Lower lobe of right lung (tissue), 2 donors: ENCODE measurements at regions not wholly inside any gene's neighbourhood (a gene's known extent, or its start where the extent isn't known, plus 50 kb on each side); places are given as distances from the start of the nearest gene placed in this dataset.

Experiments
- ATAC-seq, 2 donors: fragments of 200-7000 bp; cut with Tn5 transposase; one replicate each; pipeline ENCODE4 v1.9.1; 2020 to 2022; ENCODE audit warnings: mild to moderate bottlenecking in 2 of 2, moderate library complexity in 2 of 2
- DNase-seq: peaks from one replicate; pipeline ENCODE4 v3.0.0-alpha.2; 2020
- H3K27ac ChIP-seq: fragments of 200-600 bp; one replicate; pipeline ENCODE4 v1.8.0; 2022
- H3K27me3 ChIP-seq: fragments of 200-600 bp; one replicate; pipeline ENCODE4 v1.8.0; 2022; ENCODE audit warnings: low read depth
- H3K36me3 ChIP-seq: fragments of 200-600 bp; one replicate; pipeline ENCODE4 v1.8.0; 2022; ENCODE audit warnings: mild to moderate bottlenecking
- H3K4me1 ChIP-seq: fragments of 200-600 bp; one replicate; pipeline ENCODE4 v1.8.0; 2022
- H3K4me3 ChIP-seq: fragments of 200-600 bp; one replicate; pipeline ENCODE4 v1.8.0; 2022; ENCODE audit warnings: mild to moderate bottlenecking
- H3K9me3 ChIP-seq: fragments of 200-600 bp; one replicate; pipeline ENCODE4 v1.8.0; 2022
- CTCF ChIP-seq: fragments of 200-600 bp; IDR thresholded peaks from one replicate; pipeline ENCODE4 v1.8.0; 2022; ENCODE audit warnings: antibody characterized with exemption, mild to moderate bottlenecking
- intact Hi-C: fragments of 100-400 bp; cut with DNase I; formaldehyde crosslinking; loops from one replicate; pipeline ENCODE4 v1.11.0; 2022
- donor health status: DM: no; HTN: yes; CAD: no; lungs with severe emphysema.

GRCh38 chr2:67917332-67918054, 145.3 kb downstream of the C1D start:
- no peaks in the 10 kb centered on the region for H3K4me1 ChIP-seq
- ATAC-seq (no peak), DNase-seq (no peak)
- TF ChIP-seq CTCF: no peak
- no peak overlapping the region for H3K4me3 ChIP-seq
- no peak overlapping the region for H3K27ac ChIP-seq
- no peaks in the 10 kb centered on the region for H3K27me3 ChIP-seq
- intact Hi-C loops: no loop called here
- no peaks in the 10 kb centered on the region for H3K9me3 ChIP-seq
- no peaks in the 10 kb centered on the region for H3K36me3 ChIP-seq

GRCh38 chr2:67918471-67918870, 144.3 kb downstream of the C1D start:
- no peak for ATAC-seq
- peaks cover under 1% of the 10 kb centered on the region for H3K4me1 ChIP-seq
- H3K27ac ChIP-seq: no peak overlapping the region
- no peak for TF ChIP-seq CTCF
- no peak overlapping the region for H3K4me3 ChIP-seq
- no peaks in the 10 kb centered on the region for H3K27me3 ChIP-seq
- intact Hi-C loops: no loop called here
- no peak for DNase-seq
- H3K9me3 ChIP-seq: no peaks in the 10 kb centered on the region
- H3K36me3 ChIP-seq: no peaks in the 10 kb centered on the region

GRCh38 chr2:67919490-67919889, 143.3 kb downstream of the C1D start:
- intact Hi-C loops: no loop called here
- Histone ChIP-seq H3K4me1 (peaks cover 5% of the 10 kb centered on the region), H3K27me3 (no peaks in the 10 kb centered on the region), H3K9me3 (no peaks in the 10 kb centered on the region), H3K4me3 (no peak overlapping the region), H3K27ac (no peak overlapping the region), H3K36me3 (no peaks in the 10 kb centered on the region)
- TF ChIP-seq CTCF: no peak
- DNase-seq (no peak), ATAC-seq (no peak)

GRCh38 chr2:67922080-67922785, 140.6 kb downstream of the C1D start:
- Histone ChIP-seq H3K9me3 (no peaks in the 10 kb centered on the region), H3K27ac (no peak overlapping the region), H3K4me3 (no peak overlapping the region), H3K27me3 (no peaks in the 10 kb centered on the region), H3K4me1 (peaks cover 5% of the 10 kb centered on the region), H3K36me3 (no peaks in the 10 kb centered on the region)
- intact Hi-C loops: no loop called here
- no peak for TF ChIP-seq CTCF
- no peak for DNase-seq
- no peak for ATAC-seq

GRCh38 chr2:67923696-67924095, 139.1 kb downstream of the C1D start:
- intact Hi-C loops: no loop called here
- Histone ChIP-seq H3K4me3 (no peak overlapping the region), H3K27me3 (no peaks in the 10 kb centered on the region), H3K36me3 (no peaks in the 10 kb centered on the region), H3K27ac (no peak overlapping the region), H3K4me1 (peaks cover 5% of the 10 kb centered on the region), H3K9me3 (no peaks in the 10 kb centered on the region)
- TF ChIP-seq CTCF: no peak
- ATAC-seq (no peak), DNase-seq (no peak)
